HG02884 (cell line): ENCODE measurements at regions not wholly inside any gene's neighbourhood (a gene's known extent, or its start where the extent isn't known, plus 50 kb on each side); places are given as distances from the start of the nearest gene placed in this dataset.

Experiments used
- ATAC-seq: cut with Tn5 transposase; IDR thresholded peaks from one replicate; pipeline ENCODE4 v1.9.1; 2021; ENCODE audit warnings: mild to moderate bottlenecking, moderate library complexity; ENCODE audit not compliant: unreplicated experiment

DNA sequence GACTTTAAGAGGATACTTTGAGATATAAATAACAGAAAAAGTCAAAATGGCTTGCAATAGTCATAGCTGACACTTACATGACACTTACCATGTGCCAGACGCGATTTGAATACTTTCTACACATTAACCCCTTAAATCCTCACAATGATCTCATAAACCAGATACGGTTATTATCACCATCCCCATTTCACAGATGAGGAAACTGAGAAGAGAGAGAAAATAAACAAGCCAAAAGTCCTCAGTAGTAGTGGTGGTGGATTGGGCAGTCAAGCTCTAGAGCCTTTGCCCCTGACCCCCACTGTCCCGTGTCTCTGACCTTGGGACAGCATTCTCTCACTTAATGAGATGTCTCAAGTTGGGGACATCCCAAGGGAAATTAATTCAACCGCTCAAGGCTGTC, 105.2 kb upstream of the TAF1B start:
- no peak for ATAC-seq

DNA sequence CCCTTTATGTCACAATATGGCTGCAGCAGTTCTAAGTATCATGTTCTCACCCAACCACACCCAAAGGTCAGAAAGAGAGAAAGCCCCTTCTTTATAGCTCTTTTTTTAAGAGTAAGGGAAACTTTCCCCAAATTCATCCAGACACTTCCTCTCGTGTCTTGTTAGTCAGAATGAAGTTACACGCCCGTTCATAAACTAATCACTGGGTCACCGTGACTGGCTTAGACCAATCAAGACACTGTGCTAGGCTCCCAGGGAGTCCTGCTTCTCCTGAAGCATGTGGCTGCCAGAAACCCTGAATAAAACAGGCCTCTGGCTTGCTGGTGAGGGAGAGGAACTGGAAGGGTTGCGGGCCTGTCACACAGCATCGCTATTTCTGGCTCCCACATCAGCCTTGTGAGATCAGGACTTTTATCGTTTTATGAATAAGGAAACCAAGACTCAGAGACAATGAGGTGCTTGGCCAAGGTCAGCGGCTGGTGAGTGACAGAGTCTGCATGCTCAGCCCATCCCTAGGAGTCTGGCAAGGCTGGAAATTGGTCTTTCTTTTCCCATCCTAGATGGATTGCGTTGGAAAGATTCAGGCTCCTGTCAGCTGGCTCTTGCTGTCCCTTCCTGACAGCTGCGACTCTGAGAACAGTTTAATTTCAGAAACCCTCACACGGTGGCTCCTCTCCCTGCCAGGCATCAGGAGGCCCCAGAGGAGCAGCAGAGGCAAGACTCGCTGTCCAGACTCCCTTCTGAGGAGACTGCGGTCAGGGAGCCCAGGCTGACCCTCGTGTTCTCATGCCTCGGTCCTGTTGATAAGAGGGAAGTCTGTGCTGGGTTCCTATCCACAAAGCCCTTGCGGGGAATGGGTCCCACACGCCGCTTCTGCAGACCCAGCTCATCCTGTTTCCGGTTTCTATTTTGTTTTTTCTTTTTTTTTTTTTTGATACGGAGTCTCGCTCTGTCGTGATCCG, 104.5 kb upstream of the TAF1B start:
- ATAC-seq: peak; percentile 41

DNA sequence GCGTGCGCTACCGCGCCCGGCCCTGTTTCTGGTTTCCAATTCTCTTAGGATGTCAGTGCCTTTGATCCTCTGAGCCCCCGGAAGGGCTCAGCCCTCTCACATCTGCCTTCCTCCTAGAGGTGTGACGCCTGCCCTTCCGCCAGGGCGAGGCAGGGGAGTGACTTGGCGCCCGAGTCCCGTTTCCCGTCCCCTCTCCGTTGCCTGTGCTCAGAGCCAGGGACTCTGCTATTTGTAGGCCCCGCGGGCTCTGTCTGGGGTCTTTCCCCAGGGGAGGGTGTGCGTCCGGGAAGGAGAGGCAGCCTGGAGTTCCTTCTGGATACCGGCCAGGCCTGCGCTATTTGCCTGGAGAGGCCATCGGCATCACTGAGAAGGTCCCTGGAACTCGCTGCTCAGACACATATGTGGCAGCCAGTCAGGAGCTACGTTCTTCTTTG, 103.7 kb upstream of the TAF1B start:
- no peak for ATAC-seq

DNA sequence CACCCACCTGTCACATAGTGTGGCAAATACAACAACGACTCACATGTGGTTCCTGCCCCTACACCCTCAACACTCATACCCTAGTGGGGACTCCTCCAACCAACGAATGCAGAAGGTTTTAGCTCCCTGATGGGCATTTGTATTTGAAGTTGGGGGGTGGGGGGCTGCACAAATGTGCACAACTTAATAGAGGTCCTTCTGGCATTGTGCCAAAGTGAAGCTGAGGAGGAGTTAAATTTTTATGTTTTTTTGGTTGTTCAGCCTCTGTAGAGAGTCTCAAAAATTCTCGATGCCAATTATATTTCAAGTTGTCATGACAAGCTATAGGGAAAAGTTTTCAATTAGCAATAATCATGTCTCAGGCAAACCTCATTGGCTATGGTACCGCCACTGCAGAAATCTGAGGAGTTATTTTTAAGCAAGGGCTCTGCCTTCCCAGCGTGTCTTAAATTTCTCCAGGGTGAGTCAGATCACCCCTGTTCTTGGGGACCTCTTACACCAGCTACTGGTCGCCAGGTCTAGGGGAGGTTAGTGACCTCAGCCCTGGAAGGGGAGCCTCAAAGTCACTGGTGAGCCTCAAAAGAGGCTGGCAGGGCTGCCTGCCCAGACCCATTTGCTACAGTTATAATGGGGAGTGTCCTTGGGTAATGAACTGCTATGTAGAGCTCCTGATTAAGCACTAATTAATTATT, 102.7 kb upstream of the TAF1B start:
- ATAC-seq: no peak

DNA sequence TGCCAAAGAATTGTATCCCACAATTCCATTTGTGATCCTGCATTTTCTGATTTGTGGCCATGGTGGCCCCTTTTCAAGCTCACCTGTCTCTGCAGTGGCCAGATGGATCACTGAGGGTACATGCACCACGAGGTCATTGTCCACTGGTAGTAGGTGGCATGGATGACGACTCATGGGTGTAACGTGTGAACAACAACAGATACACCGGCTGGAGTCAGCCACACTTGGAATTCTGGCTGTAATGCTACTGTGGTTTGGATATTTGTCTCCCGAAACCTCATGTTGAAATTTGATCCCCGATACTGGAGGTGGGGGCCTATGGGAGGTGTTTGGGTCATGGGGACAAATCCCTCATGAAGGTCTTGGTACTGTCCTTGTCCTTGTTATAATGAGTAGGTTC, 102.2 kb upstream of the TAF1B start:
- ATAC-seq: no peak

DNA sequence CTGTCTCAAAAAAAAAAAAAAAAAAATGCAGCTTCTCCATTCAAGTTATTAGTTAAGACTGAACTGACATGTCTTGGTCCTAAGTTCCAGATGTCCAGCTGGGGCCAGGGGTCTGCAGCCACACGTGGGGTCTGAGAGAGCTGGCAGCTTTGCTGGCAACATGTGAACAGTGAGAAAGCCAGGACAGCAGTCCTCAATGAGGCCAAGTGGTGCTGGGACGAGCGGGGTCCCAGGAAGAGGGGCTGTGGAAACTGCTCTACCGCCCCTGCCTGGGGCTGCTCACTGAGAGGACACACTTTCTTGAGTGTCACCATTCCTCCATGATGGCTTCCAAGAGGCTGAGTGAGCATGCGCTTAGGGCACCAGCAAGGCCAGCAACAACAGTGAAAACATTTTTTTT, 100.7 kb upstream of the TAF1B start:
- ATAC-seq: no peak

DNA sequence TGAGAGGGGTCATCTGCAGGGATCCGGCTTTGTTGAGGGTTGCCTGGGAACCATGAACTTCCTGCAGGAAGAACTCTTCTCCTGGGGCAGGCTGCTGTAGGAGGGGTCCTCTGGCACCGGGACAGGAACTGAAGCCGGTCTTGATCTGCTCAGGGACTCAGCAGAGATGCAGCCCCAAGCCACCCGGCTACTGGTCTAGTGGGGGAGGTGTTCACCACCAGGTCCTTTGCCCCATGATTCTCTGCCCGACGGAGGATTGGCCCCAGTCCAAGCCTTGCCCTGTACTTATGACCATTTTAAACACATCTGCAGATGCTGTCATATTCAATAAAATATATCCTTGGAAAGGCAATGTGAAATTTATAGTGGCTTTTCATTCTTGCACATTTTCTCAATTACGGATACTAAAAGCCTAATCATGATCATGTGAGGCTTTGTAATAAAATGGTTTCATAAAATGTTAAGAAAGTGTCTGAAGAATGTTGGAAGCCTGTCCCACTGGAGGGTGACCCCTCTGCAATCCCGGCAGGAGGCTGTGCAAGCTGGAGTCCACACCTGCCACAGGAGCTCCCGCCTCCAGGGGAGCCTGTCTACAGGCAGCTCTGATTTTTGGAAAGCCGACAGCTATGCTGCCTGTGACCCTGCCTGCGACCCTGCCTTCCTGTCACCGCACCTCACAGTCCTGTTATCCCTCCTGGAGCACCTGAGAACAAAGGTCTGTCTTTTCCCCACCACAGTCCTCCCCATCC, 98.8 kb upstream of the TAF1B start:
- no peak for ATAC-seq

DNA sequence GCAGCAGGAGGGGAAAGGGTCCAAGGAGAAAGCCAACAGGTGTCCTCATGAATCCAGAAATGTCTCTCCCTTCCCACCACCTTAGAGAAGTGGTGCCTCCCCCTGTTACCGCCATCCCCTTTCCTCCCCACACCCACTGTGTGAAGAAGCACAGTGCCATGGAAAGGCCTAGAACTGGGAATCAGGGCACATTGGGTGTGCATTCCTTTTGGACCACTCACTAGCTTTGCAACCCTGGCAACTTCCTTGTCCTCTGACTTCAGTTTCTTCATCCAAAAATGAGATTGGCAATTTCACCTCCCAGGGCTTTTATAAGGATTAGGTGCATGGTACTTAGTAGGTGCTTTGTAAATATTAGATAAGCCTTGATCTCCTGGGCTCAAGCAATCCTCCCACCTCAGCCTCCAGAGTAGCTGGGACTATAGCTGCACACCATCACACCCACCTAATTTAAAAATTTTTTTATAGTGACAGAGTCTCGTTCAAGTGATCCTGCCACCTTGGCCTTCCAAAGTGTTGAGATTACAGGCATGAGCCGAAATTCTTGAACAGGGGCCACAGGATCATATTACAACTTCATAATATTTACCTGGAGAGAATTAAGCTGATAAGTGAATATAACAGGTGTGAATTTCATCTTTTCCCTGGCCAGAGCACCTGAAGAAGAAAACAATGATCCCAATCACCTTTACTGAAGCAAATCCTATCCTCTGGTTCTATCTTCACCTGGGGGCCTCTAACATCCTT, 97.9 kb upstream of the TAF1B start:
- ATAC-seq: no peak

DNA sequence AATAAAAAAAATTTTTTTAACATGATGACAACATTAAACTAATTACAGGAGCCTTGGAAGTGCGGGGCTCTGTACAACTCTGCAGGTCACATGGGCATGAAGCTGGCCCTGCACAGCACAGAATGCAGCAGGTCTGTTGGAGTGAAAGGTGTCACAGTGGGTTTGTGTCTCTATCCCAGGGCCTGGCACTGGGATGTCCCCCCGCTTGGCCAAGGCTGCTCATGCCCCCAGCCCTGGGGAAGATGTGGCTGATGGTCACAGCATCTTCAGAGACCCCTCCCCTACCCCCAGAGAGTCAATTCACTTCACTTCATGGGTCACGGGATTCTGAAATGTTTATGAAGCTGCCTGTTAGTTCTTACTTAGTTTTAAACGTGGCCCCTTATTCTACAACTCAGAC, 95.9 kb upstream of the TAF1B start:
- ATAC-seq: no peak

DNA sequence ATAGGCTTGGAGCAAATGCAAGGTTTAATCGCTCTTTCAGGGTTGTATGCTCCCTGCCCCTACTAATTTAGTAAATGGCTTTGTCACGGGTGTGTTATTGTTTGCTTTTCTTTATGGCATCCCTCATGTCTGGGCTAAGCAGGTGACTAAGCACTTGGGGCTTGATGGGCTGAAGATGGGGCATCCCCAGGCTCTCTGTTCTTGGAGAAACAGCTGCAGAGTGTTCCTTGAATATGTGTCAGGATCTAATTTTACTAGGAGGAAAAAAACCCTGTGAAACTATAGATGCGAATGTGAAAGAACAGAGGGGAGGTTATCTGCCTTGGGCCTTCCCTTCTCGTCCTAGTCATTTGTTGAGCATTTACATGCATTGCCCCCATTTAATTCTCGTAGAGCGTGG, 94.7 kb upstream of the TAF1B start:
- no peak for ATAC-seq

DNA sequence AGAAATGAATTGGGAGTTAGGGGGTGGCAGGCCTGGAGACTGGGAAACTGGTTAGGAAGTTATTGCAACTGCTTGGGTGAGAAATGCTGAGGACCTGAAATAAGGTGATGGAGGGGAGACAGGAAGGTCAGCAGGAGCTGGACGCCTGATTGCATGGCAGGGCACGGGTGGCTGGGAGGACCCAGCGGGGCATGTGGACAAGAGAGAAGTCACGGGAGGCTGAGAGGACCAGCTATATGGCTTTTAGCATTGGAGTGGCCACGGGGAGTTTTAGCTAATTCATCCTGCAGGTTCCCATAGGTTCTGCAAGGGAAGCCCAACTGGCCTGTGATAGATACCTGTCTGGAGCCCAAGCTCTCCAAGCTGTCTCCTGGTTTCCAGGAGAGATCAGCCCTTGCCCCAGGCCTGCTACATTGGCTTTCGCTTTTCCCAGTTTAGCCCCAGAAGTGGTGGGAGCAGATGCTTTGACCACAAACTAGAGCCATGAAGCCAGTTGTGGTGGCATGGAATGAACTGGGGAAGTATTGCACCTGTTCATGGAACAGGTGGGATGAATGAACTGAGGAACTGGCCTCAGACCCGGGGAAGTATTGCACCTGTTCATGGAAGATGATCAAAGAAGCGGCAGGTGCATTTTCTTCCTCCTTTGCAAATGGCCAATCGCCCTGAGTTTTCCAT, 93.6 kb upstream of the TAF1B start:
- ATAC-seq: no peak

DNA sequence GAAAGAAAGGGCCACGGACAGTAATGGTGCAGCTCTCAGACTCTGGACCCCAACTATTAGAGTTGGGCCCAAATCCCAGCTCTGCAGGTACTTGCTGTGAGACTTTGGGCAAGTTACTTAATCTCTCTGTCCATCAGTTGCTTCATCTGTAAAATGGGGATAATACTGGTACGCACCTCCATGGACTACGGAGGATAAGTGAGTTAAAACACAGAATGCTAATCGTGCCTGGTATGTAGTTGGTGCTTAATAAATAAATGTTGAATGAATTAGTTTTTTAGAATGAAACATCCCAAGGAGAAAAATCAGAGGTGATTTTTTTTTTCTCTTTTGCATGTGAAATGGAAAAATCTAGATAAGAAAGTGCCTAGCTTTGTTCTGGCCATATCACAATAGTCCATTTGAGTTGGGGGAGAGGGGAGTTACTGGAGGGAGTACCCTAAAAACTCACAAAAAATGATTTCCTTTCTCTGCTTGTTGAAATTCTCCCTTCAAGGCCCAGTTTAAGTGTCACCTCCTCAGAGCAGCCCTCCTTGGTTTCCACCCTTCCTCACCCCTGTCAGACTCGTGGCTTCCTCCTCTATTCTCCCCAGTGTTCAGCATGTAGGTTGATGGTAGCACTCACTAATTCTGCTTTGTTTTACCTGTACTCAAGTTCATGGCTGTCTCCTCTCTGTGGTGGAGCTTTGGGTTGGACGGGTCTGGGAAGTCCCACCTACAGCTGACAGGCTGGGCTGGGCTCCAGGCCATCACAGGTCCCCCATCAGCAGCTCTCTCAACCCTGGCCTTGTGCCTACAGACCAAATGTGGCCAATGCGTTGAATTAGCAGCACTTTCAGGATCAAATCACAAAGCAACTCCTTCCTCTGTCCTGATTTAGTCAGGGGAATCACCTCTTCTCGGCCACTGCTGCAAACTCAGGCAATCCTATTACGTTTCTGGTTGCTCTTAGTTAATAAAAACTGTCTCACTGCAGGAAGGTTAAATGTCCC, 92.8 kb upstream of the TAF1B start:
- ATAC-seq: no peak

DNA sequence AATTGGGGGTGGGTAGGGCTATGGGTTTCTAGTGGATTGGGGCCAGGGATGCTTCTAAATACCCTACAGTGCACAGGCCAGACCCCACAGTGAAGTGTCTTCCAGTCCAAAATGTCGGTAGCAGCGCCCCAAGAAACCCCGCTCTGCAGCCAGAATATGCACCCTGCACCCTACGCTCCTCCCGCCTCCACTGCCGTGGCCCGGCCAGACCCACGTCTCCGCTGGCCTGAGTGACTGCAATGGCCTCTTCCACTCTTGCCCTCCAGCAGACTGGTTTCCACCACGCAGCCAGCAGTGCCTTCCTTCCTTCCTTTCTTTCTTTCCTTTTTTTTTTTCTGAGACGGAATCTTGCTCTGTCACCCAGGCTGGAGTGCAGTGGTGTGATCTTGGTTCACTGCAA, 91.4 kb upstream of the TAF1B start:
- no peak for ATAC-seq

DNA sequence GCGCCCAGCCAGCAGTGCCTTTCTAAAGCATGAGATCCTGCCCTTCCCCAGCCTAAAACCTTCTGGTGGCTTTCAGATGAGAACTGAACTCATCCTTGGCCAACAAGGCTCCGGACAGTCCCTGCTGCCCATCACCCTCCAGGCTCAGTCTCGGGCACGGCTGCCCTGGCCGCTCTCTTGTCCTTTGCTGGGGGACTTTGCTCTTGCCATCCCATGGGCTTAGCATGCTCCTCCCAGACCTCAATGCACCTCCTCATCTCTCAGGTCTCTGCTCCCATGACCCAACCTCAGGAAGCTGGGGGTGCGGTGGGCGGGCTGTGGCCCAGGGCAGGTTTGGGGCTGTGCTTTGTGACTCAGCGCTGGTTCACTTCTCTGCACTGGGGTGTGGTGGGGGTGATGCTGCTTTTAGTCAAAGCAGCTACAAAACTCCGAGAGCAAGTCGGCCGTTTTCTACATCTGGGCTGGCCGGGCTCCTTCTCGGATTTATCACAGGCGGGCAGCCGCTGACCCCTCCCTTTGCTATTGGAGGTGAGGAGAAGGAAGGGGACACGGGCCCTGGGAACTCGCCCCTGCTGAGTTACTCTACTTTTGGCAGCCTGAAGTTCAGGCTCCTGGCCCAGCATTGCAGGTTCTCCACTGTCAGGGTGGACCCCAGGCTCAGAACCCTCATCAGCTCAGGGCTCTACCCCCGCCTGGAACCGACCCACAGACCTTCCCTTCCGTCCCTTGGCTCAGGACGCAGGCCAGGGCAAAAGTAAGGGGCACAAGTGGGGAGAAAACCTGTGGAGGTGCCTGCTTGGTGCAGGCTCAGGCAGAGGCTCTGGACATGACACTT, 90.6 kb upstream of the TAF1B start:
- ATAC-seq: no peak

DNA sequence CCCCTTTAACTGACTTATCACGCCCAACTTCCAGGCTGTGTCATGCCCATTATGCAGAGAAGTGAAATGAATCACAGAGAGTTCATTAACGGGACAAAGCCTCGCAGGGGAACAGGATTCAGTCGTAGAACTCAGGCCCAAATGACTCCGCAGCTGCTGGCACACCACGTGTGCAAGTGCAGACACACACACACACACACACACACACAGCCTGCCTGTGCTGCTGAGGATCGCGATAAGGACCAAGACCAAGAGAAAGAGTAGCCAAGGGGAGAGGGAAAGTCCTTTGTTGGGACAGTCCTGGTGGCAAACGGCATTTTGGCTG, 90.0 kb upstream of the TAF1B start:
- peak; percentile 58 for ATAC-seq

DNA sequence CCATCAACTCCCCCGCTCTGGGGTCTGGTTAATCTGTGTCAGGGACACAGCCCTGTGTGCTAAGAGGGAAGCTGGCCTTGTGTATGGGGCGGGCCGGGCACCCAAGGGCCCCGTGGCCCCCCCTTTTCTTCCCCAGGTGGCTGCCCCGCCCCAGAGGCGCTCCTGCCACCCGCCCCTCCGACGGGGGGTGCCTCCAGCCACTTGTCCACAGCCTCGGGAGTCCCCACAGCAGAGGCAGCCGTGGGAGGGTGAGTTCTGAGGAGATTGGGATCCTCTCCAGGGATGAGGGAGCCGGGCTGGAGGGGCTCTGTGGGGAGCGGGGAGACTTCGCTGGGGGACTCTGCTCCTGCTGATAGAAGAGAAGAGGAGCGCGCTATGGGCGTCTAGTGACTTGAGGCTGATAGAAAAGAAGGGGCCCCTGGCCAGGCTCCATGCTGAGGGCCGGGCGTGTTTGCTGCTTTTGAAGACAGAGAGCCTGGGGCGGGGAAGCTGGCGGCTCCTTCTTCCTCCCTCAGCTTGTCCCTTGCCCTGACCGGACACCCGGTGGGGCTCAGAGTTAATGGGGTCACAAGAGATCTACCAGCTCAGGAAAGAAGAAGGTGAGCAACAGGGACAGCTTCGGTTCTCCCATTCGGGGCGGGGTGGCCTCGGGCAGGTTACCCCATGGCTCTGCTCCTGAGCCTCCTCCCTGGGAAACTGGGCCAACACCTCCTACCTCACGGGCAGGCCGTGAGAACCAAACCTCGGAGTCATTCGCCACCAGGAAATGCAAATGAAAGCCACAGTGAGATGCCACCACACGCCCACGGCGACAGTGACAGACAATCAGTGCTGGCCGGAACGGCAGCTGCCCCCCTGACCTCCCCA, 89.4 kb upstream of the TAF1B start:
- ATAC-seq: no peak

DNA sequence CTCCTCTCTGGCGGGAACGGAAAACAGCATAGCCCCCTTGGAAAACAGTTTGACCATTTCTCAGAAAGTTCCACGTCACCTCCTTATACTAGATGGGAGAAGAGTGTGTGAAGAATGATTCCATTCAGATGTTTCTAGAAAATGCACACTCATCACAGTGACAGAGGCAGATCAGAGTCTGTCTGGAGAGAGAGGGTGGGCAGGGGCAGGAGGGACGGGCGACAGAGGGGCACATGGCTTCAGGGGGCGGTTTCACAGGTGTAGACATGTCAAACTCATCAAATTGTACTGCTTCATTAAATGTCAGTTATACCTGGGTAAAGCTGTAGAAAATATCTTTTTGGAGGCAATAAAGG, 88.8 kb upstream of the TAF1B start:
- no peak for ATAC-seq

DNA sequence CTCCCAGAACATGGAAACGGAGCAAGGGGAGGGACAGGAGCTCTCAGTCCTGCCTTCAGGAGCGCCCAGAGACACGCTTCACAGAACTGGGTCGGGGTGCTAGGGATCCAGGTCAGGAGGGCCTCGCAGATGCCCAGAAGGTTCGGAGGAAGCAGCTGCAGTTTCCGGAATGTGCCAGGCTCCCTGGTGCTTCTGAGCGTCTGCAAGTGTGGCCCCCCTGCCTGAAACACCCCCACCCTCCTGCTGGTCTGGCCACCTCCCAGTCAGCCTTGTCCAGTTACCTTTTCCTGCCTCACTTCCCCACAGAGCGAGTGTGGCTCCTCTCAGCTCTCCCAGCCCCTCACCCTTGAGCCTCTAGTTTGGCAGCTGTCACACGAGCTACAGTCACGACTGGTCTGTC, 88.3 kb upstream of the TAF1B start:
- ATAC-seq: no peak
